LNCAP (cell line): ENCODE measurements at regions not wholly inside any gene's neighbourhood (a gene's known extent, or its start where the extent isn't known, plus 50 kb on each side); places are given as distances from the start of the nearest gene placed in this dataset.

Experiments
- CTCF ChIP-seq: fragments of 450-650 bp; IDR thresholded peaks from 2 replicates; pipeline ENCODE4 v1.5.1; 2017; ENCODE audit warnings: mild to moderate bottlenecking

- no peak for TF ChIP-seq CTCF
These were observed 74.1 kb downstream of the PSMG1 start for GRCh38 chr21:39109163-39109530.

- TF ChIP-seq CTCF, result no peak
These were observed 74.7 kb downstream of the PSMG1 start for GRCh38 chr21:39108291-39109162.

- no peak for TF ChIP-seq CTCF
These were observed 75.5 kb downstream of the PSMG1 start for GRCh38 chr21:39107739-39108138.

GRCh38 chr21:39106881-39107462, 76.3 kb downstream of the PSMG1 start:
- no peak for TF ChIP-seq CTCF

- no peak for TF ChIP-seq CTCF
These were observed 77.4 kb downstream of the PSMG1 start for GRCh38 chr21:39105836-39106235.

GRCh38 chr21:39105341-39105765, 77.9 kb downstream of the PSMG1 start:
- TF ChIP-seq CTCF, result no peak

GRCh38 chr21:39104911-39105310, 78.3 kb downstream of the PSMG1 start:
- no peak for TF ChIP-seq CTCF
